ENCODE measurements at regions not wholly inside any gene's neighbourhood (a gene's known extent, or its start where the extent isn't known, plus 50 kb on each side); places are given as distances from the start of the nearest gene placed in this dataset.

GRCh38 chr2:83534416-83534815 lies 924.7 kb downstream of the SUCLG1 start:
- no peak for TF ChIP-seq CTCF (IDR thresholded peaks at IDR 0.05; ENCODE audit: low read depth, low read length, missing control alignments)
- no peak overlapping the region for H3K4me3 ChIP-seq (replicated peaks; ENCODE audit: low read depth, low read length)
- DNase-seq (ENCODE audit: extremely low read depth, low read depth) = no peak

DNA sequence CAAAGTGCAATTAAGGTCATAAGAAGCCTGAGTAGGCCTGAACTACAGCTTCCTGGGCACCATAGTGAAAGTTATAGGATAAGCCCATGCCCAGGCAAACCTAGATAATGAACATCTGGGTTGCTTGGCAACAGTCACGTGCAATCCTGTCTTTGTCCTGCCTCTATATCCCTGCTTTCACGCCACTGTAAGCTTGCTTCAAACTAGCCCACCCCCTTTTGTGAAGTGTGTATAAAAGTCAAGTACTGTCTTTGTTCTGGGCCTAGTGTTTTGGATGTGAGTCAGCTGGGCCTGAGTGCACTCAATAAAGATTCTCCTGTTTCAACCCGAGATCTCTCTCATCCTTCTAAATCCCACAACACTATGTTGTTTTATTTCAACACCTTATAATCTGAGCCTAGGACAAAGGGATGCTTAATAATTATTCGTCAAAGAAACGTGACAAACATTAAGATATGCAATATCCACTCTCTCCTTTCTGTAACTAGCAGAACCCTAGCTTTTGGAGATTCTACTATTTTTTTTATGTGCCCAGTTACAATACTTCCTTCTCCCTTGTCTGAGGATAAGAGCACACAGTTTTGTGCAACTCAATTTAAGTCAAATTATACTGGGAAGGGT lies 927.8 kb downstream of the SUCLG1 start:
- no peak for TF ChIP-seq CTCF (IDR thresholded peaks at IDR 0.05; ENCODE audit: low read depth, low read length, missing control alignments)
- H3K4me3 ChIP-seq (replicated peaks; ENCODE audit: low read depth, low read length) = no peak overlapping the region
- DNase-seq (ENCODE audit: extremely low read depth, low read depth) = no peak

GRCh38 chr2:83528767-83529166 lies 930.3 kb downstream of the SUCLG1 start:
- DNase-seq (ENCODE audit: extremely low read depth, low read depth) = no peak
- TF ChIP-seq CTCF (IDR thresholded peaks at IDR 0.05; ENCODE audit: low read depth, low read length, missing control alignments) = no peak
- no peak overlapping the region for H3K4me3 ChIP-seq (replicated peaks; ENCODE audit: low read depth, low read length)

DNA sequence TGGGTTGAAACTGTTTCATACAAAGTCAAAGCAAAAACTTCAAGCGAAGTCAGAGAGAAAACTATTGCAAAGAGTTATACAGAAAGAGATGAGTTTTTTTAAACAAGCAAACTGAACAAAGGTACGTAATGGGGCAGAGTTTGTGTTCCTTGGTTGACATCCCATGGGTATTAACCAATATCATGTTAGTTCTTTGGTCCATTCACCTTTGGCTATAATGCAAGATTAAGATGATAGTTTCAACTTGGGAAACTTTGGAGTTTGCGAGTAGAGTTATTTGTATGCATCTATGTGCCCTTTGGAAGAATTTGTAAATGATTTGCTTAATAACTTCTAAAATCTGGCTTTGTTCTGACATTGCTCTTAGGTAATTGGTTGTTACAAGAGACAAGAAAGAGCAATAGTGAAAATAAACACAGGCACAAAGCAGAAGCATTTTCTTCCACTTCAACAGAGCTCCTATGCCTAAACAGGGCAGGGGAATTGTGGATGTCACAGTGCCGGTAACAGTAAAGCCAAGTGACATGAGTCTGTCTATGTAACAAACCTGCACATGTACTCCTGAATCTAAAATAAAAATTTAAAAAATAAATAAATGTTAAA lies 936.1 kb downstream of the SUCLG1 start:
- no peak for DNase-seq (ENCODE audit: extremely low read depth, low read depth)
- H3K4me3 ChIP-seq (replicated peaks; ENCODE audit: low read depth, low read length) = no peak overlapping the region
- TF ChIP-seq CTCF (IDR thresholded peaks at IDR 0.05; ENCODE audit: low read depth, low read length, missing control alignments) = no peak

DNA sequence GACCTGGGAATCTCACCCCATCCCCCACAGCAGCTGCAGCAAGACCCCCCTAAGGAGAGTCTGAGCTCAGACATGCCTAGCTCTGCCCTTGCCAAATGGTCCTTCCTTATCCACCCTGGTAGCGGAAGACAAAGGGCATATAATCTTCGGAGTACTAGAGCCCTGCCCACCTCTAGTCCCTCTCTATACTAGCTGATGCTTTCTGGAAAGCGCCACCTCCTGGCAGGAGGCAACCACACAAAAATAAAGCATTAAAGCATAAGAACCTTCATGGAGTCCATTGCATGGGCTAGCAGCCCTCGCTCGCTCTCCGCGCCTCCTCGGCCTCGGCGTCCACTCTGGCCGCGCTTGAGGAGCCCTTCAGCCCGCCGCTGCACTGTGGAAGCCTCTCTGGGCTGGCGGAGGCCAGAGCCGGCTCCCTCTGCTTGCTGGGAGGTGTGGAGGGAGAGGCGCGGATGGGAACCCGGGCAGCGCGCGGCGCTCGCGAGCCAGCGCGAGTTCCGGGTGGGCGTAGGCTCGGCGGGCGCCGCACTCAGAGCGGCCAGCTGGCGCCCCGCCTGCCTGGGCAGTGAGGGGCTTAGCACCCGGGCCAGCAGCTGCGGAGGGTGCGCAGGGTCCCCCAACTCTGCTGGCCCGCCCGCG lies 941.2 kb downstream of the SUCLG1 start:
- H3K4me3 ChIP-seq (replicated peaks; ENCODE audit: low read depth, low read length) = no peak overlapping the region
- DNase-seq (ENCODE audit: extremely low read depth, low read depth) = no peak
- TF ChIP-seq CTCF (IDR thresholded peaks at IDR 0.05; ENCODE audit: low read depth, low read length, missing control alignments) = no peak

- H3K4me3 ChIP-seq (replicated peaks; ENCODE audit: low read depth, low read length) = no peak overlapping the region
- no peak for DNase-seq (ENCODE audit: extremely low read depth, low read depth)
- TF ChIP-seq CTCF (IDR thresholded peaks at IDR 0.05; ENCODE audit: low read depth, low read length, missing control alignments) = no peak
Measured at GRCh38 chr2:83516503-83516902, 942.6 kb downstream of the SUCLG1 start.
